ENCODE measurements at regions not wholly inside any gene's neighbourhood (a gene's known extent, or its start where the extent isn't known, plus 50 kb on each side); places are given as distances from the start of the nearest gene placed in this dataset.

DNA sequence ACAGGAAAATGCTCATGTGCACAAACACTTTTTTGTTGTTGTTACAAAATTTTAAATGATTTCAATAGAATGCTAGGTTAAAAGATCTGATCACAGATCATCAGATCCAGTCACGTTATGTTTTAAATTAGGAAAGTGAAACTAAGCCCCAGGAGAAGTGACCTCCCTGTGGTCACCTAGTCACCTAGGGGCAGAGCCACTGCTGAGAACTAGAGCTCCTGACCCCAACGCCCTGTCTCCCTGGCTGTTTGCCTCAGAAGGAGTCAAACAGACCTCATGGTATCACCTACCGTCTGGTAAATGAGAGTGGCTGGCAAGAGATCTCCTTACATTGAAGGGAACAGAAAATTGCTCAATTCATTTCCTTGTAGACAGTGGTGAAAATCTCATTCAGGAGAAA, 447.3 kb downstream of the ADRA2A start:
- TF ChIP-seq POLR2AphosphoS5 (IDR thresholded peaks at IDR 0.05; ENCODE audit: low read depth) (no peak), EZH2 (IDR thresholded peaks at IDR 0.05; ENCODE audit: low read depth, unreplicated experiment) (no peak)
- TF ChIP-seq, protein P1, sequence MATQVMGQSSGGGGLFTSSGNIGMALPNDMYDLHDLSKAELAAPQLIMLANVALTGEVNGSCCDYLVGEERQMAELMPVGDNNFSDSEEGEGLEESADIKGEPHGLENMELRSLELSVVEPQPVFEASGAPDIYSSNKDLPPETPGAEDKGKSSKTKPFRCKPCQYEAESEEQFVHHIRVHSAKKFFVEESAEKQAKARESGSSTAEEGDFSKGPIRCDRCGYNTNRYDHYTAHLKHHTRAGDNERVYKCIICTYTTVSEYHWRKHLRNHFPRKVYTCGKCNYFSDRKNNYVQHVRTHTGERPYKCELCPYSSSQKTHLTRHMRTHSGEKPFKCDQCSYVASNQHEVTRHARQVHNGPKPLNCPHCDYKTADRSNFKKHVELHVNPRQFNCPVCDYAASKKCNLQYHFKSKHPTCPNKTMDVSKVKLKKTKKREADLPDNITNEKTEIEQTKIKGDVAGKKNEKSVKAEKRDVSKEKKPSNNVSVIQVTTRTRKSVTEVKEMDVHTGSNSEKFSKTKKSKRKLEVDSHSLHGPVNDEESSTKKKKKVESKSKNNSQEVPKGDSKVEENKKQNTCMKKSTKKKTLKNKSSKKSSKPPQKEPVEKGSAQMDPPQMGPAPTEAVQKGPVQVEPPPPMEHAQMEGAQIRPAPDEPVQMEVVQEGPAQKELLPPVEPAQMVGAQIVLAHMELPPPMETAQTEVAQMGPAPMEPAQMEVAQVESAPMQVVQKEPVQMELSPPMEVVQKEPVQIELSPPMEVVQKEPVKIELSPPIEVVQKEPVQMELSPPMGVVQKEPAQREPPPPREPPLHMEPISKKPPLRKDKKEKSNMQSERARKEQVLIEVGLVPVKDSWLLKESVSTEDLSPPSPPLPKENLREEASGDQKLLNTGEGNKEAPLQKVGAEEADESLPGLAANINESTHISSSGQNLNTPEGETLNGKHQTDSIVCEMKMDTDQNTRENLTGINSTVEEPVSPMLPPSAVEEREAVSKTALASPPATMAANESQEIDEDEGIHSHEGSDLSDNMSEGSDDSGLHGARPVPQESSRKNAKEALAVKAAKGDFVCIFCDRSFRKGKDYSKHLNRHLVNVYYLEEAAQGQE (IDR thresholded peaks at IDR 0.05; ENCODE audit: unreplicated experiment): no peak
